Transverse colon (tissue), 4 donors: ENCODE measurements at regions not wholly inside any gene's neighbourhood (a gene's known extent, or its start where the extent isn't known, plus 50 kb on each side); places are given as distances from the start of the nearest gene placed in this dataset.

Experiments used
- EP300 ChIP-seq: sonication (generic); formaldehyde crosslinking; IDR thresholded peaks from one replicate; pipeline ENCODE4 v1.6.1; 2017; ENCODE audit warnings: antibody characterized with exemption, low read depth
- POLR2A ChIP-seq: fragments of 450-650 bp; IDR thresholded peaks from one replicate; pipeline ENCODE4 v1.6.1; 2016; ENCODE audit warnings: antibody characterized with exemption, mild to moderate bottlenecking, moderate library complexity
- POLR2AphosphoS5 ChIP-seq, 3 donors: sonication (generic); formaldehyde crosslinking; IDR thresholded peaks; one replicate each; pipeline ENCODE4 v1.6.1; 2016; ENCODE audit warnings: antibody characterized with exemption in 3 of 3
- TF ChIP-seq, protein P1 (sequence below), 5 experiments: fragments of 200-600 bp in 3 of 5; fragments of 450-650 bp in 2 of 5; sonication (generic) in 3 of 5; IDR thresholded peaks; 1 replicate in 2 of 5; 2 replicates in 3 of 5; pipeline ENCODE4 v1.5.1; 2016 to 2017; ENCODE audit warnings: antibody characterized with exemption in 5 of 5, inconsistent platforms in 3 of 5, mild to moderate bottlenecking in 2 of 5, moderate library complexity in 1 of 5

DNA sequence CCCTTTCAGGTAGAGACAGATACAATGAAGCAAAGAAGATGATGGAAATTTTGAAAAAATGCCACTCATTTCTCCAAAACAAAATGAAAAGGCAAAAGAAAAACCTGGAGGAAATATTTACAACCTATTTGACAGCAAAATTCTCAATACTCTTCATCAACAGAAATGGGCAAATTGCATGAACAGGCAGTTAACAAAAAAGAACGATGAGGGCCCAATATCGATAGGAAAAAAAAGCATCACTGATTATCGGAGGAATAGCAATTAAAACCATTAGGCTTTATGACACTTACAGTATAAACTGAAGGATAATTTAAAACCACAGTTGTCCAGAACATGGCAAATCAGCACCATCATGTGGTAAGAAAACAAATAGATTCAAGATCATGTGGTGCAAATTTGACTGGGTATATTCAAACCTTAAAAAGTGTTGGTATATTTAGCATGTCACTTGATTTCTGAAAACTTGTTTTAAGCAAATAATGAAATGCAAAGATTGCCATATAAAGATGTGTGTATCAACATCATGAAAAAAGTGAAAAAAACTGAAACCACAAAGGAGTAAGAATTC, 222.9 kb downstream of the BRD1 start:
- TF ChIP-seq, protein P1, sequence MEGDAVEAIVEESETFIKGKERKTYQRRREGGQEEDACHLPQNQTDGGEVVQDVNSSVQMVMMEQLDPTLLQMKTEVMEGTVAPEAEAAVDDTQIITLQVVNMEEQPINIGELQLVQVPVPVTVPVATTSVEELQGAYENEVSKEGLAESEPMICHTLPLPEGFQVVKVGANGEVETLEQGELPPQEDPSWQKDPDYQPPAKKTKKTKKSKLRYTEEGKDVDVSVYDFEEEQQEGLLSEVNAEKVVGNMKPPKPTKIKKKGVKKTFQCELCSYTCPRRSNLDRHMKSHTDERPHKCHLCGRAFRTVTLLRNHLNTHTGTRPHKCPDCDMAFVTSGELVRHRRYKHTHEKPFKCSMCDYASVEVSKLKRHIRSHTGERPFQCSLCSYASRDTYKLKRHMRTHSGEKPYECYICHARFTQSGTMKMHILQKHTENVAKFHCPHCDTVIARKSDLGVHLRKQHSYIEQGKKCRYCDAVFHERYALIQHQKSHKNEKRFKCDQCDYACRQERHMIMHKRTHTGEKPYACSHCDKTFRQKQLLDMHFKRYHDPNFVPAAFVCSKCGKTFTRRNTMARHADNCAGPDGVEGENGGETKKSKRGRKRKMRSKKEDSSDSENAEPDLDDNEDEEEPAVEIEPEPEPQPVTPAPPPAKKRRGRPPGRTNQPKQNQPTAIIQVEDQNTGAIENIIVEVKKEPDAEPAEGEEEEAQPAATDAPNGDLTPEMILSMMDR (IDR thresholded peaks at IDR 0.05), result no peak
- no peak for TF ChIP-seq EP300
- no peak for TF ChIP-seq POLR2AphosphoS5 (IDR thresholded peaks at IDR 0.05)
- no peak for TF ChIP-seq POLR2A
